ENCODE measurements at regions not wholly inside any gene's neighbourhood (a gene's known extent, or its start where the extent isn't known, plus 50 kb on each side); places are given as distances from the start of the nearest gene placed in this dataset.

DNA sequence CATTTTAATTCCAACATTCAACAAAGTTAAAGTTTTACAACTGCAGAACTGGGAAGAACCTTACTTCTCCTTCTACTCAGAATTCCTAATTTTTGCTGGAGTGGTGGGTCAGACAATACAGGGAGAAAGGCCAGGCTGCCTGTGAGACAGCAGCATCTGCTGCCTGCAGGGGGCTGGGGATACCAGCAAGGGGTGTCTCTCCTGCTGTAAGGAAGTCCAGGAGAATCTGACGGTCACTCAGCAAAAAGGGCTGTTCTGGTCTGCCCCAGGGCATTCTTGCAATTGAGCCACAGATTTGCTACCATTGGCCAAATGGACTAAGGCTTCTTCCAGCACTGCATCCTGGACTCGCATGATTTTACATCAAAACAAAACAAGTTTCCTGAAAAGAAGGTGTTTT lies 426.6 kb upstream of the CDH11 start:
- Mint-ChIP-seq H3K9me3 (peaks cover 5% of the 10 kb centered on the region), H3K4me1 (ENCODE audit: low read depth) (peaks cover 56% of the 10 kb centered on the region), H3K27me3 (ENCODE audit: insufficient read depth) (no peaks in the 10 kb centered on the region), H3K36me3 (ENCODE audit: low read depth) (peaks cover 10% of the 10 kb centered on the region; the same call in 1 of the 2 replicates), H3K27ac (peak overlapping the region; percentile 97), H3K4me3 (peak overlapping the region; percentile 82)
- TF ChIP-seq, protein P1, sequence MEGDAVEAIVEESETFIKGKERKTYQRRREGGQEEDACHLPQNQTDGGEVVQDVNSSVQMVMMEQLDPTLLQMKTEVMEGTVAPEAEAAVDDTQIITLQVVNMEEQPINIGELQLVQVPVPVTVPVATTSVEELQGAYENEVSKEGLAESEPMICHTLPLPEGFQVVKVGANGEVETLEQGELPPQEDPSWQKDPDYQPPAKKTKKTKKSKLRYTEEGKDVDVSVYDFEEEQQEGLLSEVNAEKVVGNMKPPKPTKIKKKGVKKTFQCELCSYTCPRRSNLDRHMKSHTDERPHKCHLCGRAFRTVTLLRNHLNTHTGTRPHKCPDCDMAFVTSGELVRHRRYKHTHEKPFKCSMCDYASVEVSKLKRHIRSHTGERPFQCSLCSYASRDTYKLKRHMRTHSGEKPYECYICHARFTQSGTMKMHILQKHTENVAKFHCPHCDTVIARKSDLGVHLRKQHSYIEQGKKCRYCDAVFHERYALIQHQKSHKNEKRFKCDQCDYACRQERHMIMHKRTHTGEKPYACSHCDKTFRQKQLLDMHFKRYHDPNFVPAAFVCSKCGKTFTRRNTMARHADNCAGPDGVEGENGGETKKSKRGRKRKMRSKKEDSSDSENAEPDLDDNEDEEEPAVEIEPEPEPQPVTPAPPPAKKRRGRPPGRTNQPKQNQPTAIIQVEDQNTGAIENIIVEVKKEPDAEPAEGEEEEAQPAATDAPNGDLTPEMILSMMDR (IDR thresholded peaks at IDR 0.05), result peak; percentile 53
- DNase-seq, result peak; percentile 19

DNA sequence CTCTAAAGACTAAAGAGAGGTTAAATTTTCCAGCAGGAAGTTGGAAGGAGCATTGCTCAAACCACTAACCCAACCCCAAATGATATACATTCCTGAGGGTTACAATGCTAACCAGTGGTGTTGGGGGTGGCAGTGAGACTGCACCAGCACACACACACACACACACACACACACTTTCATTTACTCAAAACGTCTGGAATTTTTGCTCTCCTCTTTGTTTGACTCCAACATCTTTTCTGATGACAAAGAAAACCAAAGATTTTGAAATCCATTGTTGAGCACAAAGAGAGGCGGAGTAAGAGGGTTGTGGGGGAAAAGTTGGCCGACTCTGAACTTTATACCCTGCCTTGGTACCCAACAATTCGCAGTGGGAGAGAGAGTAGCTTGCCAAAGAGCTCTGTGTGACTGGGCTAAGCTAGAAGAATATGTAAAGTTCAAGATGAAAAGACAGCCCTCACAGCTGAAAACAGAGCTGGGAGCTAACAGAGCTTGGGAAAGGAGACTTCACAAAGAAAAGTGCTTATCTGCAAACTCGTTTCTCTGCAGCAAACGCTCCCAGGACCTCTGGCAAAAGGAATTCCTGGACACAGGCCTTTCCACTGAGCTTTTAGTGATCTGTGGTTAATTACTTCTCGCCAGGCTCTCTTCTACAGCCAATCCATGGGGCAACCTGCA lies 426.0 kb upstream of the CDH11 start:
- H3K9me3 Mint-ChIP-seq, result no peaks in the 10 kb centered on the region; the same call in 1 of the 2 replicates
- H3K4me3 Mint-ChIP-seq, result peak overlapping the region; percentile 82
- peak overlapping the region; percentile 97 for H3K27ac Mint-ChIP-seq
- TF ChIP-seq, protein P1 (IDR thresholded peaks at IDR 0.05), result no peak
- H3K27me3 Mint-ChIP-seq (ENCODE audit: insufficient read depth), result no peaks in the 10 kb centered on the region
- H3K4me1 Mint-ChIP-seq (ENCODE audit: low read depth), result peaks cover 56% of the 10 kb centered on the region
- DNase-seq, result peak; percentile 92
- H3K36me3 Mint-ChIP-seq (ENCODE audit: low read depth), result 0 out of 2 replicates have a peak, but pooled peaks cover 5% of the 10 kb centered on the region

DNA sequence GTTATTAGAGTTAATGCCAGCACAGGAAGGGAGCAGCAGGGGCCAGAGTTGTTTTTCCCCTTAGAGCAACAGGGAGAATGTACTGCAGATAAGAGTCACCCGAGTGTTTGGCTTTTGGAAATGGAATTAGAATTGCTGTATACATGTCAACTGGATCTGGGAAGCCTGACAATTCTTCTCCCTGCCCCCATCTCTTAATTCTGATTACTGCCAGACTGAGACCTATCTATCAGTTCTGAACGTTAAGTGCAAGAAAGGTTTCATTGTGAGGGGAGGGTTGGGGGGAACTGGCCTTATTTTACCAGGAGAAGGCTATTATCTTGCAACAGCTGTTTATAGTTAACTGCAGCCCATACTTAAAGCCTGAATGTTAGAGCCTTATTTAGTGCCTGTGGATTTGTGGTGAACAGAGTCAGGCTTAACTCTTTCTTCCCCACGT lies 424.5 kb upstream of the CDH11 start:
- Mint-ChIP-seq H3K4me3 (peak overlapping the region; percentile 15; the same call in 1 of the 2 replicates), H3K9me3 (no peaks in the 10 kb centered on the region), H3K27me3 (ENCODE audit: insufficient read depth) (no peaks in the 10 kb centered on the region), H3K4me1 (ENCODE audit: low read depth) (peaks cover 56% of the 10 kb centered on the region), H3K36me3 (ENCODE audit: low read depth) (no peaks in the 10 kb centered on the region), H3K27ac (peak overlapping the region; percentile 97)
- TF ChIP-seq, protein P1 (IDR thresholded peaks at IDR 0.05), result no peak
- DNase-seq, result peak; percentile 35

DNA sequence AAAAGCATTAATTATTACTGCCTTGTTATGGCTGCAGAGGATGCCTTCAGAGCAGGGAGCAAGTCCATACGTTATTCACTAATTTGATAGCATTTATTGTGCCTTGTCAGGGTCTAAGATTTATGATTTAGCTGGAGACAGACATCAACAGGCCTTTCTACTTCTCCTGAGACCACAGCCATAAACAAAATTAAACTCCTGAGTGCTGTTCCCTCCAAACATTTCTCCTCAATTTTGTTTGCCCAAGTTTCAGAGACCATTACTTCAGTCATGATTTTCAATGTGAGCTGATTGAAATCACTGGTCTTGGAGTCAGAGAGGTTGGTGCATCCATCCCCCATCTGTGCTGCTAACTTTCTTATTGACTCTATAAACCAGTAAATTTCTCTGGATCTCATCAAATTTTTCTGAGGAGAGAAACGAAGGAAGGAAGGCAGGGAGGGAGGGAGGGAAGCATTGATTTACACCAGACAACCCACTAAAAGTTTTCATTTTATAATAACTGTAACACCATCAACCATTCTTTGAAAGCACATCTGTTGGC lies 423.6 kb upstream of the CDH11 start:
- H3K27me3 Mint-ChIP-seq (ENCODE audit: insufficient read depth), result no peaks in the 10 kb centered on the region
- no peaks in the 10 kb centered on the region for H3K36me3 Mint-ChIP-seq (ENCODE audit: low read depth)
- H3K27ac Mint-ChIP-seq, result peak overlapping the region; percentile 97
- no peak for DNase-seq
- peaks cover 59% of the 10 kb centered on the region for H3K4me1 Mint-ChIP-seq (ENCODE audit: low read depth)
- TF ChIP-seq, protein P1 (IDR thresholded peaks at IDR 0.05), result no peak
- H3K4me3 Mint-ChIP-seq, result peak overlapping the region; percentile 15
- H3K9me3 Mint-ChIP-seq, result no peaks in the 10 kb centered on the region

DNA sequence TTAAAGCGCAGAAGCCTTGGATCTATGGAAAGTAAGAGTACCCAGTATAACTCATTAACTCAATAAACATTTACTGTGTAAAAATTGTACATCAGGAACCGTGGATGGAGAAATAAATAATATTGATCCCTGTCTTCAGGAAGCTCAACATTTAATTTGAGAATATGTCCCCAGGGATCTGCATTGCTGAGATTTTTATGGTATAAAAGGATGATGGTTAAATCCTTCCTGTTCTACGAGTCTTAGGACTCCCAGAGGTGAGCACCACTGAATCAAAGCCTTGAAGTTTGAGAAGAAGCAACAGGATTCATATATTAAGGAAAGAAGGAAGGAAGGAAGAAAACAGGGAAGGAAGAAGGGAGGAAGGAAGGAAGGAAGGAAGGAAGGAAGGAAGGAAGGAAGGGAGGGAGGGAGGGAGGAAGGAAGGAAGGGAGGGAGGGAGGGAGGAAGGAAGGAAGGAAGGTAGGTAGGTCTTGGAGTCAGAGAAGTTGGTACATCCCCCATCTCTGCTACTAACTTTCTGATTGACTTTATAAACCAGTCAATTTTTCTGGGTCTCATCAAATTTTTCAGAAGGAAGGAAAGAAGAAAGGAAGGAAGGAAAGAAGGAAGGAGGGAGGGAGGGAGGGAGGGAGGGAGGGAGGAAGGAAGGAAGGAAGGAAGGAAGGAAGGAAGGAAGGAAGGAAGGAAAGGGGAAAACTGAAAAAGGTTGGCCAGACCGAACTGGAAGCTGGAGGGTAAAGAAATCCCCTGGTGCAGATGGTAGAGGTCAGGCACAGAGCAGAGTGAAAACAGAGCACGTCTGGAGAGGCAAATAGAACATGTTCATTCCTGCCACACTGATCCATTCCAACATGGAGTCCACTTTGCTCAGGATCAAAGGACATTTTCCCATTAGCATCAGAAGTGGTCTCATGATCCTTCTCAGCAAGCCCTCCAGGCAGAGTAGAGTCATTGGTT lies 422.2 kb upstream of the CDH11 start:
- Mint-ChIP-seq H3K4me1 (ENCODE audit: low read depth) (peaks cover 56% of the 10 kb centered on the region), H3K27me3 (ENCODE audit: insufficient read depth) (no peaks in the 10 kb centered on the region), H3K9me3 (no peaks in the 10 kb centered on the region), H3K36me3 (ENCODE audit: low read depth) (no peaks in the 10 kb centered on the region), H3K27ac (no peak overlapping the region), H3K4me3 (no peak overlapping the region)
- TF ChIP-seq, protein P1 (IDR thresholded peaks at IDR 0.05), result no peak
- no peak for DNase-seq
